ENCODE measurements at regions not wholly inside any gene's neighbourhood (a gene's known extent, or its start where the extent isn't known, plus 50 kb on each side); places are given as distances from the start of the nearest gene placed in this dataset.

DNA sequence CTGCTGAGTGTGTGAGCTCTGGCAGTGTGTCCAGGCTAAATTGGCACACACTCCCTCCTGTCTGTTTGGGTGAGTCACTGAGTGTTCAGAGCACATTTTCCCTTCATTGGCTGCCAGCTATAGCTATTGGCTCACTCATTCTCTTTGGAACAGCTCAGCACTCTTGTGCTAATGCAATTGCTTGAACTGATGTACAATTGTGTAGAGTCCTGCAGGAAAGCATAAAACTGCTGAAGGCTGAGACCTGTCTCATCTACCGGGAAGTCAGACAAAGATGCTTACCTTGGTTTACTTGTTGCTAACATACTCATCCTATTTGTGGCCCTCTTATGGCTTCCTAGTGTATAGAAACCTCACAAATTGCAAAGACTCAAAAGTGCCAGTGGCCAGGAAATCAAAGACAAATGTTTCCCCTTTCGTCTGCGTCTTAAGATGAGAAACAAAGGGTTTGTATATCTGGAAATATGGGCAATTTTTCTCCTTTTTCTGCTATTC is 351.0 kb downstream of the BCKDHB start:
- no peak for TF ChIP-seq POLR2A (IDR thresholded peaks at IDR 0.05)
- TF ChIP-seq, protein P1, sequence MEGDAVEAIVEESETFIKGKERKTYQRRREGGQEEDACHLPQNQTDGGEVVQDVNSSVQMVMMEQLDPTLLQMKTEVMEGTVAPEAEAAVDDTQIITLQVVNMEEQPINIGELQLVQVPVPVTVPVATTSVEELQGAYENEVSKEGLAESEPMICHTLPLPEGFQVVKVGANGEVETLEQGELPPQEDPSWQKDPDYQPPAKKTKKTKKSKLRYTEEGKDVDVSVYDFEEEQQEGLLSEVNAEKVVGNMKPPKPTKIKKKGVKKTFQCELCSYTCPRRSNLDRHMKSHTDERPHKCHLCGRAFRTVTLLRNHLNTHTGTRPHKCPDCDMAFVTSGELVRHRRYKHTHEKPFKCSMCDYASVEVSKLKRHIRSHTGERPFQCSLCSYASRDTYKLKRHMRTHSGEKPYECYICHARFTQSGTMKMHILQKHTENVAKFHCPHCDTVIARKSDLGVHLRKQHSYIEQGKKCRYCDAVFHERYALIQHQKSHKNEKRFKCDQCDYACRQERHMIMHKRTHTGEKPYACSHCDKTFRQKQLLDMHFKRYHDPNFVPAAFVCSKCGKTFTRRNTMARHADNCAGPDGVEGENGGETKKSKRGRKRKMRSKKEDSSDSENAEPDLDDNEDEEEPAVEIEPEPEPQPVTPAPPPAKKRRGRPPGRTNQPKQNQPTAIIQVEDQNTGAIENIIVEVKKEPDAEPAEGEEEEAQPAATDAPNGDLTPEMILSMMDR (IDR thresholded peaks at IDR 0.05), result no peak
- TF ChIP-seq POLR2AphosphoS5 (IDR thresholded peaks at IDR 0.05; ENCODE audit: insufficient read depth in 1 of 2, low read depth in 1 of 2), result peak in 1 of 2 donors; percentile 78
